SK-N-SH (cell line): ENCODE measurements at regions not wholly inside any gene's neighbourhood (a gene's known extent, or its start where the extent isn't known, plus 50 kb on each side); places are given as distances from the start of the nearest gene placed in this dataset.

Experiments used
- CTCF ChIA-PET: fragments of 300-600, 350-600 bp; formaldehyde crosslinking; extraction: SDS; loops from one replicate; lab custom pipeline; 2021; lab: Yijun Ruan, JAX
- POLR2A ChIA-PET: fragments of 350-600 bp; sonication (Branson Sonifier 250); formaldehyde crosslinking; extraction: SDS; loops from one replicate; lab custom pipeline; 2020; ENCODE audit warnings: antibody characterized with exemption, inconsistent platforms; lab: Yijun Ruan, JAX
- DNase-seq: peaks from one replicate; pipeline ENCODE4 v3.0.0; 2012
- H2AFZ ChIP-seq: fragments of 200-600 bp; sonication (generic); 2 replicates; pipeline ENCODE4 v1.8.1; 2016; ENCODE audit warnings: antibody characterized with exemption, mild to moderate bottlenecking, low read depth
- H3F3A ChIP-seq: fragments of 200-600 bp; sonication (generic); replicated peaks from 2 replicates; pipeline ENCODE3; 2016; ENCODE audit warnings: antibody characterized with exemption, mild to moderate bottlenecking; ENCODE audit not compliant: insufficient read depth
- H3K27ac ChIP-seq, 2 experiments: fragments of 200-500 bp in 1 of 2; fragments of 200-600 bp in 1 of 2; sonication (Bioruptor generic) in 1 of 2; sonication (generic), shearing (Covaris generic) in 1 of 2; 2 replicates each; pipeline versions ENCODE4 v1.5.1 to v1.6.1; 2014 to 2016; ENCODE audit warnings: low read depth in 2 of 2, inconsistent platforms in 1 of 2, low read length in 1 of 2, mild to moderate bottlenecking in 1 of 2, mixed read lengths in 1 of 2
- H3K27me3 ChIP-seq: fragments of 200-600 bp; sonication (generic), shearing (Covaris generic); 2 replicates; pipeline ENCODE4 v1.6.1; 2016; ENCODE audit warnings: mixed run types; ENCODE audit not compliant: insufficient read depth
- H3K36me3 ChIP-seq, 2 experiments: fragments of 200-500 bp in 1 of 2; fragments of 200-600 bp in 1 of 2; sonication (Bioruptor generic) in 1 of 2; sonication (generic) in 1 of 2; replicated peaks in 1 of 2; 2 replicates each; pipeline versions ENCODE3 to v1.5.1; 2014 to 2016; ENCODE audit warnings: low read length in 1 of 2, mild to moderate bottlenecking in 1 of 2; ENCODE audit not compliant: insufficient read depth in 2 of 2, control insufficient read depth in 1 of 2
- H3K4me1 ChIP-seq, 2 experiments: fragments of 200-500 bp in 1 of 2; fragments of 200-600 bp in 1 of 2; sonication (Bioruptor generic) in 1 of 2; sonication (generic), shearing (Covaris generic) in 1 of 2; 2 replicates each; pipeline versions ENCODE4 v1.5.1 to v1.6.1; 2014 to 2016; ENCODE audit warnings: low read depth in 1 of 2, low read length in 1 of 2, mixed run types in 1 of 2; ENCODE audit not compliant: insufficient read depth in 2 of 2, control insufficient read depth in 1 of 2
- H3K4me2 ChIP-seq: fragments of 200-600 bp; sonication (generic), shearing (Covaris generic); 2 replicates; pipeline ENCODE4 v1.6.1; 2017; ENCODE audit warnings: mixed run types
- H3K4me3 ChIP-seq, 2 experiments: fragments of 200-500 bp in 1 of 2; fragments of 200-600 bp in 1 of 2; sonication (Bioruptor generic) in 1 of 2; sonication (generic), shearing (Covaris generic) in 1 of 2; 2 replicates each; pipeline versions ENCODE4 v1.5.1 to v1.8.1; 2014 to 2016; ENCODE audit warnings: low read depth in 2 of 2, inconsistent platforms in 1 of 2, low read length in 1 of 2, mild to moderate bottlenecking in 1 of 2, mixed read lengths in 1 of 2, moderate library complexity in 1 of 2
- H3K79me2 ChIP-seq: fragments of 200-600 bp; sonication (generic); 2 replicates; pipeline ENCODE4 v1.8.1; 2017; ENCODE audit warnings: mild to moderate bottlenecking; ENCODE audit not compliant: insufficient read depth
- H3K9ac ChIP-seq: fragments of 200-600 bp; sonication (generic); 2 replicates; pipeline ENCODE4 v1.6.1; 2017; ENCODE audit warnings: mixed run types
- H3K9me2 ChIP-seq: fragments of 200-600 bp; sonication (generic); 2 replicates; pipeline ENCODE4 v1.6.1; 2017; ENCODE audit warnings: mixed run types
- H3K9me3 ChIP-seq: fragments of 200-600 bp; sonication (generic); 2 replicates; pipeline ENCODE4 v1.6.1; 2017; ENCODE audit warnings: mixed run types, mild to moderate bottlenecking, moderate library complexity
- H4K20me1 ChIP-seq: fragments of 200-600 bp; sonication (generic); 2 replicates; pipeline ENCODE4 v1.6.1; 2017; ENCODE audit warnings: mild to moderate bottlenecking, mixed run types; ENCODE audit not compliant: insufficient read depth
- CHD2 ChIP-seq: fragments of 150-350 bp; IDR thresholded peaks from 2 replicates; pipeline ENCODE4 v1.6.1; 2018; ENCODE audit warnings: low read length; ENCODE audit not compliant: partially characterized antibody
- EP300 ChIP-seq, 2 experiments: IDR thresholded peaks; 2 replicates each; pipeline versions ENCODE4 v1.4.0 to v1.6.1; 2012; ENCODE audit warnings: borderline replicate concordance in 1 of 2, low read depth in 1 of 2, low read length in 1 of 2
- EZH2phosphoT487 ChIP-seq: fragments of 200-600 bp; sonication (generic); IDR thresholded peaks from 2 replicates; pipeline ENCODE4 v1.6.1; 2017; ENCODE audit warnings: low read depth, mixed run types, mild to moderate bottlenecking, antibody characterized with exemption, moderate library complexity, borderline replicate concordance
- FOSL2 ChIP-seq: IDR thresholded peaks from 2 replicates; pipeline ENCODE4 v1.4.0; 2012; ENCODE audit warnings: low read depth, mild to moderate bottlenecking, moderate library complexity, borderline replicate concordance
- FOXJ3 ChIP-seq: sonication (generic); formaldehyde crosslinking; IDR thresholded peaks from 2 replicates; pipeline ENCODE4 v1.5.1; 2020; ENCODE audit warnings: mild to moderate bottlenecking, missing genetic modification reagents
- FOXM1 ChIP-seq: IDR thresholded peaks from 2 replicates; pipeline ENCODE4 v1.4.0; 2012; ENCODE audit warnings: low read depth, mild to moderate bottlenecking
- GABPA ChIP-seq: IDR thresholded peaks from 2 replicates; pipeline ENCODE4 v1.4.0; 2012; ENCODE audit warnings: low read depth, mild to moderate bottlenecking
- GATA2 ChIP-seq: sonication (generic); formaldehyde crosslinking; IDR thresholded peaks from 2 replicates; pipeline ENCODE4 v1.5.0; 2020; ENCODE audit warnings: mild to moderate bottlenecking, missing genetic modification reagents
- JUND ChIP-seq: IDR thresholded peaks from 2 replicates; pipeline ENCODE4 v1.4.0; 2012
- MXI1 ChIP-seq: IDR thresholded peaks from 2 replicates; pipeline ENCODE4 v1.6.1; 2012; ENCODE audit warnings: mild to moderate bottlenecking, low read depth, low read length, improper control_type of control experiment
- NFIC ChIP-seq: IDR thresholded peaks from 2 replicates; pipeline ENCODE4 v1.4.0; 2012; ENCODE audit warnings: borderline replicate concordance
- NRF1 ChIP-seq: IDR thresholded peaks from 2 replicates; pipeline ENCODE4 v1.6.1; 2012; ENCODE audit warnings: low read depth, mild to moderate bottlenecking, low read length
- POLR2AphosphoS5 ChIP-seq: IDR thresholded peaks from 2 replicates; pipeline ENCODE4 v1.6.1; 2012; ENCODE audit warnings: low read depth, low read length
- RCOR1 ChIP-seq: fragments of 150-350 bp; IDR thresholded peaks from 2 replicates; pipeline ENCODE4 v1.6.1; 2017; ENCODE audit warnings: antibody characterized with exemption, low read length
- RXRA ChIP-seq: IDR thresholded peaks from 2 replicates; pipeline ENCODE4 v1.4.0; 2012; ENCODE audit warnings: low read depth, mild to moderate bottlenecking, borderline replicate concordance
- SMC3 ChIP-seq: IDR thresholded peaks from 2 replicates; pipeline ENCODE4 v1.6.1; 2012; ENCODE audit warnings: low read depth, low read length, improper control_type of control experiment
- TAF1 ChIP-seq: IDR thresholded peaks from 2 replicates; pipeline ENCODE4 v1.6.1; 2012; ENCODE audit warnings: low read depth, mild to moderate bottlenecking, low read length, moderate library complexity, borderline replicate concordance
- TCF12 ChIP-seq: IDR thresholded peaks from 2 replicates; pipeline ENCODE4 v1.4.0; 2012
- TEAD4 ChIP-seq: IDR thresholded peaks from 2 replicates; pipeline ENCODE4 v1.4.0; 2012; ENCODE audit warnings: mild to moderate bottlenecking, borderline replicate concordance; ENCODE audit not compliant: insufficient read depth
- YY1 ChIP-seq: IDR thresholded peaks from 2 replicates; pipeline ENCODE4 v1.4.0; 2012; ENCODE audit warnings: low read depth, mild to moderate bottlenecking
- WGBS: methylation state at CpG from one replicate; pipeline ENCODE4 v1.1.6; 2017; ENCODE audit warnings: low lambda C conversion rate; 5-methylcytosine and 5-hydroxymethylcytosine counted together
- TF ChIP-seq, protein P1 (sequence below): IDR thresholded peaks from 2 replicates; pipeline ENCODE4 v1.4.0; 2012; ENCODE audit warnings: low read depth, borderline replicate concordance
- TF ChIP-seq, protein P2 (sequence below): IDR thresholded peaks from 2 replicates; pipeline ENCODE4 v1.4.0; 2012; ENCODE audit warnings: low read depth
- TF ChIP-seq, protein P3 (sequence below): IDR thresholded peaks from 2 replicates; pipeline ENCODE4; 2012
- TF ChIP-seq, protein P4 (sequence below): IDR thresholded peaks from 2 replicates; pipeline ENCODE4 v1.6.1; 2012; ENCODE audit warnings: mild to moderate bottlenecking, low read depth, low read length, moderate library complexity
- TF ChIP-seq, protein P5 (sequence below): fragments of 150-350 bp; IDR thresholded peaks from 2 replicates; pipeline ENCODE4 v1.6.1; 2016; ENCODE audit warnings: mild to moderate bottlenecking, low read depth, low read length
- TF ChIP-seq, protein P6 (sequence below): fragments of 150-350 bp; IDR thresholded peaks from 2 replicates; pipeline ENCODE4 v1.6.1; 2017; ENCODE audit warnings: antibody characterized with exemption, low read length, low read depth, borderline replicate concordance

DNA sequence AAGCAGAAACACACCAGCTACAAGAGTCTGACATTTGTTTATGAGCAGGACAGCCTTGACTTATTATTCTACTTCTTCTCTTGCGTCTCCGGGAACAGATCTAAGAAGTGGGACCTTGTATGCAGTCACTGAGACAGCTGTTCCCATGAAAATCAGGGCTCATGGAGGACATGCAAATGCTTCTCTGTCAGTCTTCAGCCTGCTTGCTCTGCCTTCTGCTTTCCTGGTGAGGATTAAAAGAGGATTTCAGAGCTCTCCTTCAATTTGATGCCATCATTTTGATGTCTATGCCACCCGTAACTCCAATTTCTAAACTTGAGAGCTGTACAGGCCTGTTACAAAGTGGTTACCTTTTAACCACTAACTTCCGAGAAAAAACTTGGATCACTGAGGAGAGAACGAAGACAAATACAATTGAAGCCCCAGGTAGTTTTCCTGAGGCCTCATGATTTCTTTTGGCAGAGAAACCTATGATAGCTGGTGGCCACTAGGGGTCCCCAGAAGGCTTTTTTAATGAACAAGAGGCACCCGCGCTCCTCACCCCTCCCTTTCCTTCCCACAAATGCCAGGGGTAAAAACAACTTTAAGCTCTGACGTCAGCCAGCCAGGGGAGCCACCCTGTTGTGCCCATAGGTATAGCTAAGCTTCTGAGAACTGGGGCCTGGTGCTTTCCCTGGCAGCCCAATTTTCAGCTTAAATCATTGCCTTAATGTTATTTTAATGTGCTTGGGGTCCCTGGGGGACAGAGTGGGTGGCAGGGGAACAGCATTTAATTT is 97.0 kb downstream of the DDIT4L start:
- DNase-seq: peak; percentile 66
- WGBS: 30% methylated on average over 8 of the region's 8 CpGs
- POLR2A ChIA-PET: no interaction called here
- peak overlapping the region in 1 of 2 experiments; percentile 45; a peak in 1 of 4 replicates for H3K27ac ChIP-seq
- H3K4me2 ChIP-seq: peak overlapping the region; percentile 34; the same call in 1 of the 2 replicates
- no peaks in the 10 kb centered on the region for H3K27me3 ChIP-seq
- no peaks in the 10 kb centered on the region for H4K20me1 ChIP-seq
- peak overlapping the region in 1 of 2 experiments; percentile 5; a peak in 1 of 4 replicates for H3K4me3 ChIP-seq
- no peaks in the 10 kb centered on the region for H3K36me3 ChIP-seq
- no peaks in the 10 kb centered on the region for H3K79me2 ChIP-seq
- H3K4me1 ChIP-seq: peaks cover 3 to 8% of the 10 kb centered on the region in 2 experiments
- no peaks in the 10 kb centered on the region for H3F3A ChIP-seq
- no peaks in the 10 kb centered on the region for H3K9me2 ChIP-seq
- peak overlapping the region; percentile 34; the same call in 1 of the 2 replicates for H3K9ac ChIP-seq
- CTCF ChIA-PET: interaction anchor here (0.6 to 7.3 kb wide), 38 partner anchors 8 to 1637 kb away, joined by 3 to 109 read pairs (median 4); partner anchors contain the start of gene DNAJB14
- H3K9me3 ChIP-seq: no peaks in the 10 kb centered on the region
- peak overlapping the region; percentile 86 for H2AFZ ChIP-seq
- no peak for TF ChIP-seq TEAD4
- TF ChIP-seq, protein P1, sequence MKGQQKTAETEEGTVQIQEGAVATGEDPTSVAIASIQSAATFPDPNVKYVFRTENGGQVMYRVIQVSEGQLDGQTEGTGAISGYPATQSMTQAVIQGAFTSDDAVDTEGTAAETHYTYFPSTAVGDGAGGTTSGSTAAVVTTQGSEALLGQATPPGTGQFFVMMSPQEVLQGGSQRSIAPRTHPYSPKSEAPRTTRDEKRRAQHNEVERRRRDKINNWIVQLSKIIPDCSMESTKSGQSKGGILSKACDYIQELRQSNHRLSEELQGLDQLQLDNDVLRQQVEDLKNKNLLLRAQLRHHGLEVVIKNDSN: no peak
- TF ChIP-seq, protein P2, sequence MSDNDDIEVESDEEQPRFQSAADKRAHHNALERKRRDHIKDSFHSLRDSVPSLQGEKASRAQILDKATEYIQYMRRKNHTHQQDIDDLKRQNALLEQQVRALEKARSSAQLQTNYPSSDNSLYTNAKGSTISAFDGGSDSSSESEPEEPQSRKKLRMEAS: no peak
- no peak for TF ChIP-seq JUND
- no peak for TF ChIP-seq FOXJ3 (CRISPR knock-in tag)
- no peak for TF ChIP-seq FOXM1
- peak; percentile 63 for TF ChIP-seq SMC3
- no peak for TF ChIP-seq FOSL2
- TF ChIP-seq, protein P3, sequence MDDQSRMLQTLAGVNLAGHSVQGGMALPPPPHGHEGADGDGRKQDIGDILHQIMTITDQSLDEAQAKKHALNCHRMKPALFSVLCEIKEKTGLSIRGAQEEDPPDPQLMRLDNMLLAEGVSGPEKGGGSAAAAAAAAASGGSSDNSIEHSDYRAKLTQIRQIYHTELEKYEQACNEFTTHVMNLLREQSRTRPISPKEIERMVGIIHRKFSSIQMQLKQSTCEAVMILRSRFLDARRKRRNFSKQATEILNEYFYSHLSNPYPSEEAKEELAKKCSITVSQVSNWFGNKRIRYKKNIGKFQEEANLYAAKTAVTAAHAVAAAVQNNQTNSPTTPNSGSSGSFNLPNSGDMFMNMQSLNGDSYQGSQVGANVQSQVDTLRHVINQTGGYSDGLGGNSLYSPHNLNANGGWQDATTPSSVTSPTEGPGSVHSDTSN: no peak
- TF ChIP-seq TAF1: no peak
- no peak for TF ChIP-seq EZH2phosphoT487
- TF ChIP-seq POLR2AphosphoS5: no peak
- TF ChIP-seq, protein P4, sequence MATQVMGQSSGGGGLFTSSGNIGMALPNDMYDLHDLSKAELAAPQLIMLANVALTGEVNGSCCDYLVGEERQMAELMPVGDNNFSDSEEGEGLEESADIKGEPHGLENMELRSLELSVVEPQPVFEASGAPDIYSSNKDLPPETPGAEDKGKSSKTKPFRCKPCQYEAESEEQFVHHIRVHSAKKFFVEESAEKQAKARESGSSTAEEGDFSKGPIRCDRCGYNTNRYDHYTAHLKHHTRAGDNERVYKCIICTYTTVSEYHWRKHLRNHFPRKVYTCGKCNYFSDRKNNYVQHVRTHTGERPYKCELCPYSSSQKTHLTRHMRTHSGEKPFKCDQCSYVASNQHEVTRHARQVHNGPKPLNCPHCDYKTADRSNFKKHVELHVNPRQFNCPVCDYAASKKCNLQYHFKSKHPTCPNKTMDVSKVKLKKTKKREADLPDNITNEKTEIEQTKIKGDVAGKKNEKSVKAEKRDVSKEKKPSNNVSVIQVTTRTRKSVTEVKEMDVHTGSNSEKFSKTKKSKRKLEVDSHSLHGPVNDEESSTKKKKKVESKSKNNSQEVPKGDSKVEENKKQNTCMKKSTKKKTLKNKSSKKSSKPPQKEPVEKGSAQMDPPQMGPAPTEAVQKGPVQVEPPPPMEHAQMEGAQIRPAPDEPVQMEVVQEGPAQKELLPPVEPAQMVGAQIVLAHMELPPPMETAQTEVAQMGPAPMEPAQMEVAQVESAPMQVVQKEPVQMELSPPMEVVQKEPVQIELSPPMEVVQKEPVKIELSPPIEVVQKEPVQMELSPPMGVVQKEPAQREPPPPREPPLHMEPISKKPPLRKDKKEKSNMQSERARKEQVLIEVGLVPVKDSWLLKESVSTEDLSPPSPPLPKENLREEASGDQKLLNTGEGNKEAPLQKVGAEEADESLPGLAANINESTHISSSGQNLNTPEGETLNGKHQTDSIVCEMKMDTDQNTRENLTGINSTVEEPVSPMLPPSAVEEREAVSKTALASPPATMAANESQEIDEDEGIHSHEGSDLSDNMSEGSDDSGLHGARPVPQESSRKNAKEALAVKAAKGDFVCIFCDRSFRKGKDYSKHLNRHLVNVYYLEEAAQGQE: no peak
- TF ChIP-seq GATA2 (CRISPR knock-in tag): no peak
- TF ChIP-seq NRF1: no peak
- TF ChIP-seq CHD2: peak; percentile 25
- no peak for TF ChIP-seq GABPA
- 0 out of 2 replicates have a peak, but pooled peaks have one; percentile 5 for TF ChIP-seq TCF12
- TF ChIP-seq, protein P5, sequence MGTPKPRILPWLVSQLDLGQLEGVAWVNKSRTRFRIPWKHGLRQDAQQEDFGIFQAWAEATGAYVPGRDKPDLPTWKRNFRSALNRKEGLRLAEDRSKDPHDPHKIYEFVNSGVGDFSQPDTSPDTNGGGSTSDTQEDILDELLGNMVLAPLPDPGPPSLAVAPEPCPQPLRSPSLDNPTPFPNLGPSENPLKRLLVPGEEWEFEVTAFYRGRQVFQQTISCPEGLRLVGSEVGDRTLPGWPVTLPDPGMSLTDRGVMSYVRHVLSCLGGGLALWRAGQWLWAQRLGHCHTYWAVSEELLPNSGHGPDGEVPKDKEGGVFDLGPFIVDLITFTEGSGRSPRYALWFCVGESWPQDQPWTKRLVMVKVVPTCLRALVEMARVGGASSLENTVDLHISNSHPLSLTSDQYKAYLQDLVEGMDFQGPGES: no peak
- TF ChIP-seq EP300 (IDR thresholded peaks at IDR 0.05; ENCODE audit: borderline replicate concordance in 1 of 2, low read depth in 1 of 2, low read length in 1 of 2): no peak
- 0 out of 2 replicates have a peak, but pooled peaks have one; percentile 13 for TF ChIP-seq RXRA
- TF ChIP-seq, protein P6, sequence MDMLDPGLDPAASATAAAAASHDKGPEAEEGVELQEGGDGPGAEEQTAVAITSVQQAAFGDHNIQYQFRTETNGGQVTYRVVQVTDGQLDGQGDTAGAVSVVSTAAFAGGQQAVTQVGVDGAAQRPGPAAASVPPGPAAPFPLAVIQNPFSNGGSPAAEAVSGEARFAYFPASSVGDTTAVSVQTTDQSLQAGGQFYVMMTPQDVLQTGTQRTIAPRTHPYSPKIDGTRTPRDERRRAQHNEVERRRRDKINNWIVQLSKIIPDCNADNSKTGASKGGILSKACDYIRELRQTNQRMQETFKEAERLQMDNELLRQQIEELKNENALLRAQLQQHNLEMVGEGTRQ: no peak
- TF ChIP-seq YY1: no peak
- no peak for TF ChIP-seq RCOR1
- no peak for TF ChIP-seq MXI1
- TF ChIP-seq NFIC: 0 out of 2 replicates have a peak, but pooled peaks have one; percentile 10
